Mesenchymal stem cell (in vitro differentiated cells and primary cell): ENCODE measurements at regions not wholly inside any gene's neighbourhood (a gene's known extent, or its start where the extent isn't known, plus 50 kb on each side); places are given as distances from the start of the nearest gene placed in this dataset.

Experiments
- DNase-seq: peaks from one replicate; pipeline ENCODE4 v3.0.0-alpha.2; 2013
- H2AFZ ChIP-seq: one replicate; pipeline ENCODE4 v1.6.1; 2013; ENCODE audit warnings: low read depth, mild to moderate bottlenecking, control low read depth, inconsistent platforms, low read length, moderate library complexity
- H2AK5ac ChIP-seq: 2 replicates; pipeline ENCODE4 v1.6.1; 2013; ENCODE audit warnings: low read length, moderate library complexity, mild to moderate bottlenecking, inconsistent platforms; ENCODE audit not compliant: severe bottlenecking
- H2BK120ac ChIP-seq: one replicate; pipeline ENCODE4 v1.6.1; 2013; ENCODE audit warnings: low read depth, mild to moderate bottlenecking, inconsistent platforms, low read length, moderate library complexity
- H2BK12ac ChIP-seq, 2 experiments: one replicate each; pipeline ENCODE4 v1.6.1; 2013; ENCODE audit warnings: inconsistent platforms in 2 of 2, low read length in 2 of 2, mild to moderate bottlenecking in 2 of 2, moderate library complexity in 2 of 2, control low read depth in 1 of 2
- H2BK15ac ChIP-seq: one replicate; pipeline ENCODE4 v1.6.1; 2013; ENCODE audit warnings: mild to moderate bottlenecking, low read depth, inconsistent platforms; ENCODE audit not compliant: poor library complexity, severe bottlenecking
- H2BK5ac ChIP-seq: 2 replicates; pipeline ENCODE4 v1.6.1; 2013; ENCODE audit warnings: low read depth, mild to moderate bottlenecking, low read length, control low read depth, inconsistent platforms; ENCODE audit not compliant: poor library complexity, severe bottlenecking
- H3K14ac ChIP-seq, 2 experiments: one replicate each; pipeline ENCODE4 v1.6.1; 2013; ENCODE audit warnings: inconsistent platforms in 2 of 2, low read length in 2 of 2, control low read depth in 1 of 2, mild to moderate bottlenecking in 1 of 2, moderate library complexity in 1 of 2
- H3K18ac ChIP-seq, 2 experiments: one replicate each; pipeline ENCODE4 v1.6.1; 2013; ENCODE audit warnings: inconsistent platforms in 2 of 2, low read length in 2 of 2, control low read depth in 1 of 2, low read depth in 1 of 2, mild to moderate bottlenecking in 1 of 2
- H3K23ac ChIP-seq, 2 experiments: one replicate each; pipeline ENCODE4 v1.6.1; 2013; ENCODE audit warnings: inconsistent platforms in 2 of 2, low read length in 2 of 2, mild to moderate bottlenecking in 2 of 2, moderate library complexity in 2 of 2, control low read depth in 1 of 2
- H3K27ac ChIP-seq: 2 replicates; pipeline ENCODE4 v1.5.1; 2013; ENCODE audit warnings: mild to moderate bottlenecking, moderate library complexity, low read length, control low read depth, inconsistent platforms; ENCODE audit not compliant: poor library complexity, severe bottlenecking
- H3K27me3 ChIP-seq, 2 experiments: 2 replicates each; pipeline versions ENCODE4 v1.6.1 to v1.7.0; 2013; ENCODE audit warnings: low read length in 2 of 2, mild to moderate bottlenecking in 2 of 2, moderate library complexity in 2 of 2, control low read depth in 1 of 2, inconsistent platforms in 1 of 2; ENCODE audit not compliant: control insufficient read depth in 1 of 2, insufficient read depth in 1 of 2
- H3K36me3 ChIP-seq, 2 experiments: 2 replicates each; pipeline versions ENCODE4 v1.6.1 to v1.7.0; 2013; ENCODE audit warnings: low read length in 2 of 2, control low read depth in 1 of 2, inconsistent platforms in 1 of 2, low read depth in 1 of 2, mild to moderate bottlenecking in 1 of 2; ENCODE audit not compliant: insufficient read depth in 2 of 2, control insufficient read depth in 1 of 2
- H3K4ac ChIP-seq, 2 experiments: one replicate each; pipeline ENCODE4 v1.6.1; 2013; ENCODE audit warnings: inconsistent platforms in 2 of 2, low read length in 2 of 2, mild to moderate bottlenecking in 2 of 2, moderate library complexity in 2 of 2, control low read depth in 1 of 2, low read depth in 1 of 2
- H3K4me1 ChIP-seq: 2 replicates; pipeline ENCODE4 v1.6.1; 2013; ENCODE audit warnings: low read depth, low read length, control low read depth; ENCODE audit not compliant: control insufficient read depth, insufficient read depth
- H3K4me2 ChIP-seq: 2 replicates; pipeline ENCODE4 v1.6.1; 2013; ENCODE audit warnings: low read length, mild to moderate bottlenecking, inconsistent platforms; ENCODE audit not compliant: poor library complexity, severe bottlenecking
- H3K4me3 ChIP-seq, 2 experiments: 2 replicates each; pipeline versions ENCODE4 v1.5.1 to v1.7.0; 2013; ENCODE audit warnings: low read length in 2 of 2, mild to moderate bottlenecking in 2 of 2, control low read depth in 1 of 2, low read depth in 1 of 2; ENCODE audit not compliant: insufficient read depth in 1 of 2
- H3K79me1 ChIP-seq: replicated peaks from 2 replicates; pipeline ENCODE4 v1.6.1; 2013; ENCODE audit warnings: mild to moderate bottlenecking, control low read depth, low read length, inconsistent platforms; ENCODE audit not compliant: poor library complexity, severe bottlenecking
- H3K9ac ChIP-seq: 2 replicates; pipeline ENCODE4 v1.7.0; 2013; ENCODE audit warnings: mild to moderate bottlenecking, low read length, moderate library complexity
- H3K9me3 ChIP-seq: 2 replicates; pipeline ENCODE4 v1.7.0; 2013; ENCODE audit warnings: mild to moderate bottlenecking, low read length; ENCODE audit not compliant: control insufficient read depth
- H4K8ac ChIP-seq: one replicate; pipeline ENCODE4 v1.6.1; 2013; ENCODE audit warnings: inconsistent platforms, mild to moderate bottlenecking, low read length, moderate library complexity
- H4K91ac ChIP-seq: one replicate; pipeline ENCODE4 v1.6.1; 2013; ENCODE audit warnings: mild to moderate bottlenecking, low read length, inconsistent platforms
- WGBS: methylation state at CpG from one replicate; pipeline ENCODE4 v1.1.7; 2013; ENCODE audit warnings: mixed read lengths; 5-methylcytosine and 5-hydroxymethylcytosine counted together

- H3K23ac ChIP-seq, result no peak overlapping the region
These were observed 353.2 kb upstream of the KLF6 start for GRCh38 chr10:4138146-4138721.

DNA sequence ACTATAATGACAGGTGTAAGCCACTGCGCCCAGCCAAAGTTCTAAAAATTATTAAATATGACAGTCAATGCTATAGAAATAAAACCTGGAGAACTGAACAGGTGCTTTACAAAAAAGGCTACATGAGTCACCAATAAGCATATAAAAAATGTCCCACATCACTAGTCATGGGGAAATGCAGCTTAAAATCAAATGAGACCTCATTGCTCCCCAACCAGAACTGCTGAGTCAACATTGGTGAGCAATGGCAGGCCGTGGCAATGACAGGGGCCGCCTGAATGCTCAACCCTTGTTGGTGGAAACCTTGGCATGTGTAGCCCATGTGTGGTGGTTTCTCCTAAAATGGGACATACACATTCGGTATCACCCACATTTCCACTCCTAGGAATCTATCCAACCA is 352.3 kb upstream of the KLF6 start:
- H3K4me3 ChIP-seq, result no peak overlapping the region
- no peak overlapping the region for H4K8ac ChIP-seq
- H3K14ac ChIP-seq, result no peak overlapping the region
- peaks cover 3% of the 10 kb centered on the region for H3K4me1 ChIP-seq
- no peak overlapping the region for H3K18ac ChIP-seq
- no peak overlapping the region for H4K91ac ChIP-seq
- H3K4me2 ChIP-seq, result no peak overlapping the region
- no peak overlapping the region for H3K4ac ChIP-seq
- H3K36me3 ChIP-seq, result no peaks in the 10 kb centered on the region
- no peak overlapping the region for H2AK5ac ChIP-seq
- no peak overlapping the region for H2BK120ac ChIP-seq
- no peaks in the 10 kb centered on the region for H3K27me3 ChIP-seq
- no peaks in the 10 kb centered on the region for H3K79me1 ChIP-seq
- H3K27ac ChIP-seq, result no peak overlapping the region
- no peak overlapping the region for H2AFZ ChIP-seq
- 80% methylated on average over 2 of the region's 4 CpGs for WGBS
- H2BK15ac ChIP-seq, result no peak overlapping the region
- peaks cover 14% of the 10 kb centered on the region for H3K9me3 ChIP-seq
- no peak for DNase-seq
- no peak overlapping the region for H3K23ac ChIP-seq
- no peak overlapping the region for H3K9ac ChIP-seq
- H2BK12ac ChIP-seq, result no peak overlapping the region
- no peak overlapping the region for H2BK5ac ChIP-seq

More at GRCh38 chr10:4138146-4138721, 353.2 kb upstream of the KLF6 start:
- no peaks in the 10 kb centered on the region for H3K4me1 ChIP-seq
- peaks cover 14% of the 10 kb centered on the region for H3K9me3 ChIP-seq
- DNase-seq, result no peak
- H2BK15ac ChIP-seq, result no peak overlapping the region
- H3K18ac ChIP-seq, result no peak overlapping the region
- H4K8ac ChIP-seq, result no peak overlapping the region
- H2AK5ac ChIP-seq, result no peak overlapping the region
- H2AFZ ChIP-seq, result no peak overlapping the region
- no CpG with 5 or more reads among the region's 3 CpGs for WGBS
- no peak overlapping the region for H3K9ac ChIP-seq
- no peak overlapping the region for H4K91ac ChIP-seq
- no peaks in the 10 kb centered on the region for H3K36me3 ChIP-seq
- H3K79me1 ChIP-seq, result no peaks in the 10 kb centered on the region
- no peak overlapping the region for H3K4ac ChIP-seq
- H3K27me3 ChIP-seq, result no peaks in the 10 kb centered on the region
- H3K27ac ChIP-seq, result no peak overlapping the region
- H2BK120ac ChIP-seq, result no peak overlapping the region
- no peak overlapping the region for H3K4me2 ChIP-seq
- H2BK5ac ChIP-seq, result no peak overlapping the region
- no peak overlapping the region for H3K14ac ChIP-seq
- H2BK12ac ChIP-seq, result no peak overlapping the region
- H3K4me3 ChIP-seq, result no peak overlapping the region

DNA sequence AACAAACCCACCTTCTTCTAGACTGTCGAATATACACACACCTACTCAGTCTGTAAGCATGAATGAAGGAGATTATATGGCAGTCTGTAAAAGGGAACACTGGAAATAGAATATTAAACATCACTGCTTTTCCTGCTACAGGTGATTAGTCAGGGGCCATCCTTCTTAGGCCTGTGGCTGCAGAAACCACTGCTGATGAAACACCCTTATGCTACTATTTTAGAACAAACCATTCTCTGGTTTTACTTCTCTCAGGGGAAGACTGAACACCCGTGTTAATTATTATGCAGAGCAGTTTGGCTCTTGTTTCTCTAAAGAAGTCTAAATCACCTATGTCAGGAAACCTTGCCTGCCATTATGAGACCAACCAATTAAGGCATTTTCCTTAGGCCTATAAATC is 351.1 kb upstream of the KLF6 start:
- peaks cover 8% of the 10 kb centered on the region for H3K4me1 ChIP-seq
- DNase-seq, result no peak

GRCh38 chr10:4132216-4132556 is 347.2 kb upstream of the KLF6 start:
- Histone ChIP-seq H2BK15ac (no peak overlapping the region), H3K4me3 (peak overlapping the region in 1 of 2 experiments; percentile 53), H3K14ac (peak overlapping the region in 1 of 2 experiments; percentile 42), H3K9ac (peak overlapping the region; percentile 88), H2BK12ac (peak overlapping the region; percentile 97 to 100), H3K18ac (peak overlapping the region; percentile 96 to 97), H3K27ac (peak overlapping the region; percentile 72), H3K27me3 (no peaks in the 10 kb centered on the region), H3K4ac (peak overlapping the region; percentile 79 to 96), H3K79me1 (no peaks in the 10 kb centered on the region), H3K4me2 (no peak overlapping the region), H2AK5ac (peak overlapping the region; percentile 3), H3K9me3 (no peaks in the 10 kb centered on the region), H2BK120ac (peak overlapping the region; percentile 75), H4K91ac (peak overlapping the region; percentile 96), H2BK5ac (no peak overlapping the region), H3K4me1 (peaks cover 10% of the 10 kb centered on the region), H3K36me3 (no peaks in the 10 kb centered on the region), H3K23ac (no peak overlapping the region), H2AFZ (no peak overlapping the region), H4K8ac (peak overlapping the region; percentile 99)
- 79% methylated on average over 1 of the region's 1 CpG for WGBS
- no peak for DNase-seq

More for the DNA sequence above, 351.1 kb upstream of the KLF6 start:
- Histone ChIP-seq H3K36me3 (no peaks in the 10 kb centered on the region), H2AFZ (no peak overlapping the region), H3K9me3 (peaks cover 10% of the 10 kb centered on the region), H2BK12ac (no peak overlapping the region), H3K4me2 (no peak overlapping the region), H3K14ac (no peak overlapping the region), H2AK5ac (no peak overlapping the region), H3K18ac (no peak overlapping the region), H2BK120ac (no peak overlapping the region), H3K4ac (no peak overlapping the region), H2BK5ac (no peak overlapping the region), H3K27ac (no peak overlapping the region), H4K91ac (no peak overlapping the region), H3K23ac (no peak overlapping the region), H4K8ac (no peak overlapping the region), H2BK15ac (no peak overlapping the region), H3K4me3 (no peak overlapping the region), H3K27me3 (no peaks in the 10 kb centered on the region), H3K79me1 (no peaks in the 10 kb centered on the region), H3K9ac (no peak overlapping the region)
- WGBS, result 88% methylated on average over 1 of the region's 2 CpGs
